ENCODE measurements at regions not wholly inside any gene's neighbourhood (a gene's known extent, or its start where the extent isn't known, plus 50 kb on each side); places are given as distances from the start of the nearest gene placed in this dataset.

GRCh38 chr13:105492216-105492615 lies 1043.2 kb downstream of the EFNB2 start:
- no peak overlapping the region for H2AK9ac ChIP-seq (replicated peaks; ENCODE audit: low read depth, low read length, poor library complexity)
- no peaks in the 10 kb centered on the region for H3K9me1 ChIP-seq (ENCODE audit: insufficient read depth, low read length)
- H3K14ac ChIP-seq (replicated peaks; ENCODE audit: low read depth, low read length) = no peak overlapping the region
- no peak overlapping the region for H3K4me3 ChIP-seq (ENCODE audit: insufficient read depth, low read depth, low read length)
- H4K91ac ChIP-seq (ENCODE audit: insufficient read depth, low read depth, low read length) = no peak overlapping the region
- no peak overlapping the region for H2AFZ ChIP-seq (replicated peaks; ENCODE audit: low read length, poor library complexity)
- H3K79me1 ChIP-seq (ENCODE audit: low read depth in 1 of 2, low read length in 2 of 2) = no peaks in the 10 kb centered on the region
- BruUV-seq (replicated peaks) = no TSS peak
- intact Hi-C loops (cut with micrococcal nuclease) = no loop called here
- H3K23ac ChIP-seq (ENCODE audit: low read depth, low read length) = no peak overlapping the region
- no peak overlapping the region for H3K18ac ChIP-seq (ENCODE audit: low read depth, low read length)
- H2BK15ac ChIP-seq (ENCODE audit: low read depth, low read length) = no peak overlapping the region
- no peak overlapping the region for H2BK5ac ChIP-seq (ENCODE audit: low read depth, low read length, poor library complexity, severe bottlenecking)
- H3K36me3 ChIP-seq (ENCODE audit: control insufficient read depth, insufficient read depth, low read length) = no peaks in the 10 kb centered on the region
- H3K4me1 ChIP-seq (ENCODE audit: control insufficient read depth, insufficient read depth, low read length) = no peaks in the 10 kb centered on the region
- POLR2A ChIA-PET (ENCODE audit: unreplicated experiment) = no interaction called here
- H2BK120ac ChIP-seq (ENCODE audit: low read depth, low read length) = no peak overlapping the region
- no peaks in the 10 kb centered on the region for H4K20me1 ChIP-seq (ENCODE audit: insufficient read depth, low read length)
- CTCF ChIA-PET = interaction anchor here (0.6 kb wide), 1 partner anchor 168 kb away, joined by 3 read pairs; no protein-coding TSS in a partner anchor
- no peak overlapping the region for H2BK20ac ChIP-seq (ENCODE audit: low read depth, low read length)
- dilution Hi-C loops (cut with HindIII; ENCODE audit: low sequenced_read_pairs, unreplicated experiment) = no loop called here
- H2AK5ac ChIP-seq (ENCODE audit: low read depth, low read length) = no peak overlapping the region
- H3K27me3 ChIP-seq (ENCODE audit: control insufficient read depth, insufficient read depth, low read length) = no peaks in the 10 kb centered on the region
- no peak overlapping the region for H4K8ac ChIP-seq (ENCODE audit: low read depth in 2 of 2, low read length in 2 of 2)
- TF ChIP-seq CEBPB (IDR thresholded peaks at IDR 0.05; ENCODE audit: low read depth, low read length) (no peak), NFE2L2 (IDR thresholded peaks at IDR 0.05; ENCODE audit: low read depth, low read length) (no peak), RFX5 (IDR thresholded peaks at IDR 0.05; ENCODE audit: low read depth, low read length) (no peak), SMC3 (IDR thresholded peaks at IDR 0.05; ENCODE audit: low read depth, low read length) (no peak), BHLHE40 (IDR thresholded peaks at IDR 0.05; ENCODE audit: low read depth, low read length) (no peak), MXI1 (IDR thresholded peaks at IDR 0.05; ENCODE audit: borderline replicate concordance, low read depth, low read length) (no peak), MAFK (IDR thresholded peaks at IDR 0.05; ENCODE audit: low read depth, low read length) (no peak), CHD1 (IDR thresholded peaks at IDR 0.05; ENCODE audit: low read depth, low read length) (no peak), MAZ (IDR thresholded peaks at IDR 0.05; ENCODE audit: borderline replicate concordance, low read depth, low read length) (no peak), RCOR1 (IDR thresholded peaks at IDR 0.05; ENCODE audit: insufficient replicate concordance, low read length) (no peak), RAD21 (IDR thresholded peaks at IDR 0.05; ENCODE audit: low read length) (no peak), FOS (IDR thresholded peaks at IDR 0.05; ENCODE audit: low read depth, low read length) (no peak), POLR2A (IDR thresholded peaks at IDR 0.05; ENCODE audit: low read depth, low read length) (no peak)
- TF ChIP-seq, protein P1, sequence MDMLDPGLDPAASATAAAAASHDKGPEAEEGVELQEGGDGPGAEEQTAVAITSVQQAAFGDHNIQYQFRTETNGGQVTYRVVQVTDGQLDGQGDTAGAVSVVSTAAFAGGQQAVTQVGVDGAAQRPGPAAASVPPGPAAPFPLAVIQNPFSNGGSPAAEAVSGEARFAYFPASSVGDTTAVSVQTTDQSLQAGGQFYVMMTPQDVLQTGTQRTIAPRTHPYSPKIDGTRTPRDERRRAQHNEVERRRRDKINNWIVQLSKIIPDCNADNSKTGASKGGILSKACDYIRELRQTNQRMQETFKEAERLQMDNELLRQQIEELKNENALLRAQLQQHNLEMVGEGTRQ (IDR thresholded peaks at IDR 0.05; ENCODE audit: low read depth, low read length) = no peak
- TF ChIP-seq, protein P2, sequence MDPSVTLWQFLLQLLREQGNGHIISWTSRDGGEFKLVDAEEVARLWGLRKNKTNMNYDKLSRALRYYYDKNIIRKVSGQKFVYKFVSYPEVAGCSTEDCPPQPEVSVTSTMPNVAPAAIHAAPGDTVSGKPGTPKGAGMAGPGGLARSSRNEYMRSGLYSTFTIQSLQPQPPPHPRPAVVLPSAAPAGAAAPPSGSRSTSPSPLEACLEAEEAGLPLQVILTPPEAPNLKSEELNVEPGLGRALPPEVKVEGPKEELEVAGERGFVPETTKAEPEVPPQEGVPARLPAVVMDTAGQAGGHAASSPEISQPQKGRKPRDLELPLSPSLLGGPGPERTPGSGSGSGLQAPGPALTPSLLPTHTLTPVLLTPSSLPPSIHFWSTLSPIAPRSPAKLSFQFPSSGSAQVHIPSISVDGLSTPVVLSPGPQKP (IDR thresholded peaks at IDR 0.05; ENCODE audit: borderline replicate concordance, low read depth, low read length) = no peak
- TF ChIP-seq, protein P3, sequence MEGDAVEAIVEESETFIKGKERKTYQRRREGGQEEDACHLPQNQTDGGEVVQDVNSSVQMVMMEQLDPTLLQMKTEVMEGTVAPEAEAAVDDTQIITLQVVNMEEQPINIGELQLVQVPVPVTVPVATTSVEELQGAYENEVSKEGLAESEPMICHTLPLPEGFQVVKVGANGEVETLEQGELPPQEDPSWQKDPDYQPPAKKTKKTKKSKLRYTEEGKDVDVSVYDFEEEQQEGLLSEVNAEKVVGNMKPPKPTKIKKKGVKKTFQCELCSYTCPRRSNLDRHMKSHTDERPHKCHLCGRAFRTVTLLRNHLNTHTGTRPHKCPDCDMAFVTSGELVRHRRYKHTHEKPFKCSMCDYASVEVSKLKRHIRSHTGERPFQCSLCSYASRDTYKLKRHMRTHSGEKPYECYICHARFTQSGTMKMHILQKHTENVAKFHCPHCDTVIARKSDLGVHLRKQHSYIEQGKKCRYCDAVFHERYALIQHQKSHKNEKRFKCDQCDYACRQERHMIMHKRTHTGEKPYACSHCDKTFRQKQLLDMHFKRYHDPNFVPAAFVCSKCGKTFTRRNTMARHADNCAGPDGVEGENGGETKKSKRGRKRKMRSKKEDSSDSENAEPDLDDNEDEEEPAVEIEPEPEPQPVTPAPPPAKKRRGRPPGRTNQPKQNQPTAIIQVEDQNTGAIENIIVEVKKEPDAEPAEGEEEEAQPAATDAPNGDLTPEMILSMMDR (conservative IDR thresholded peaks at IDR 0.05; ENCODE audit: low read depth, low read length) = no peak
- H3K9ac ChIP-seq (ENCODE audit: low read depth, low read length) = no peak overlapping the region
- no peaks in the 10 kb centered on the region; the same call in 1 of the 2 replicates for H3K9me3 ChIP-seq (ENCODE audit: control insufficient read depth, insufficient read depth, low read length)
- H3K4me2 ChIP-seq (ENCODE audit: low read depth, low read length) = no peak overlapping the region
- H3K27ac ChIP-seq (ENCODE audit: insufficient read depth, low read length) = no peak overlapping the region
- no peak overlapping the region for H4K5ac ChIP-seq (ENCODE audit: low read depth, low read length)
- ATAC-seq (ENCODE audit: low read depth) (no peak), DNase-seq (no peak)
- H3K4ac ChIP-seq (ENCODE audit: low read depth, low read length) = no peak overlapping the region
- in situ Hi-C loops (cut with MboI; ENCODE audit: low sequenced_read_pairs) = no loop called here
- H3K56ac ChIP-seq (ENCODE audit: extremely low read depth, insufficient read depth, low read length) = no peak overlapping the region

All from IMR-90 (cell line).